ENCODE measurements at regions not wholly inside any gene's neighbourhood (a gene's known extent, or its start where the extent isn't known, plus 50 kb on each side); places are given as distances from the start of the nearest gene placed in this dataset.

GRCh38 chr6:113317891-113318574 lies 539.1 kb upstream of the MARCKS start:
- TF ChIP-seq TAF1 (IDR thresholded peaks at IDR 0.05; ENCODE audit: borderline replicate concordance, low read depth, low read length) (no peak), FOXJ3 (CRISPR knock-in tag; IDR thresholded peaks at IDR 0.05) (no peak), MAX (IDR thresholded peaks at IDR 0.05; ENCODE audit: low read depth) (no peak), MXI1 (IDR thresholded peaks at IDR 0.05; ENCODE audit: low read depth, low read length) (no peak), CTCF (IDR thresholded peaks at IDR 0.05) (no peak), TEAD4 (IDR thresholded peaks at IDR 0.05; ENCODE audit: borderline replicate concordance, insufficient read depth) (no peak), ELF1 (IDR thresholded peaks at IDR 0.05) (no peak), RFX5 (IDR thresholded peaks at IDR 0.05; ENCODE audit: low read length) (no peak), MEF2A (IDR thresholded peaks at IDR 0.05; ENCODE audit: borderline replicate concordance, low read depth) (no peak), RXRA (IDR thresholded peaks at IDR 0.05; ENCODE audit: borderline replicate concordance, low read depth) (no peak), CHD2 (IDR thresholded peaks at IDR 0.05; ENCODE audit: low read length, partially characterized antibody) (no peak), SIN3A (IDR thresholded peaks at IDR 0.05; ENCODE audit: borderline replicate concordance, low read depth, low read length) (no peak), EP300 (IDR thresholded peaks at IDR 0.05; ENCODE audit: borderline replicate concordance in 1 of 2, low read depth in 1 of 2, low read length in 1 of 2) (no peak), TCF12 (IDR thresholded peaks at IDR 0.05) (no peak)

Measured in SK-N-SH (cell line).